Peyer's patch (tissue), 4 donors: ENCODE measurements at regions not wholly inside any gene's neighbourhood (a gene's known extent, or its start where the extent isn't known, plus 50 kb on each side); places are given as distances from the start of the nearest gene placed in this dataset.

Experiments used
- DNase-seq, 3 donors: peaks; one replicate each; pipeline ENCODE4 v3.0.0-alpha.2; 2017 to 2019
- H3K27ac ChIP-seq, 4 donors: fragments of 200-600 bp; sonication (generic); one replicate each; pipeline ENCODE4 v1.5.1; 2016 to 2019
- H3K27me3 ChIP-seq, 2 donors: fragments of 200-600 bp; sonication (generic); one replicate each; pipeline ENCODE4 v1.5.1; 2019
- H3K36me3 ChIP-seq, 3 donors: fragments of 200-600 bp; sonication (generic); one replicate each; pipeline ENCODE4 v1.5.1; 2016 to 2019
- H3K4me1 ChIP-seq, 4 donors: fragments of 200-600 bp; sonication (generic); one replicate each; pipeline ENCODE4 v1.5.1; 2016 to 2019
- H3K4me3 ChIP-seq, 4 donors: fragments of 200-600 bp; sonication (generic); 1 replicate in 3 of 4; 2 replicates in 1 of 4; pipeline ENCODE4 v1.5.1; 2016 to 2019; ENCODE audit warnings: mild to moderate bottlenecking in 1 of 4
- H3K9me3 ChIP-seq, 4 donors: fragments of 200-600 bp; sonication (generic); one replicate each; pipeline ENCODE4 v1.5.1; 2016 to 2019; ENCODE audit warnings: mild to moderate bottlenecking in 1 of 4
- POLR2A ChIP-seq, 2 donors: fragments of 450-650 bp; IDR thresholded peaks; one replicate each; pipeline ENCODE4 v1.5.1; 2017; ENCODE audit warnings: antibody characterized with exemption in 2 of 2, mild to moderate bottlenecking in 2 of 2, moderate library complexity in 2 of 2
- TF ChIP-seq, protein P1 (sequence below), 6 experiments: fragments of 450-650 bp in 4 of 6; fragments of 200-600 bp in 2 of 6; sonication (generic) in 1 of 6; IDR thresholded peaks; one replicate each; pipeline ENCODE4 v1.5.1; 2017 to 2019; ENCODE audit warnings: antibody characterized with exemption in 6 of 6, mild to moderate bottlenecking in 3 of 6, moderate library complexity in 1 of 6

DNA sequence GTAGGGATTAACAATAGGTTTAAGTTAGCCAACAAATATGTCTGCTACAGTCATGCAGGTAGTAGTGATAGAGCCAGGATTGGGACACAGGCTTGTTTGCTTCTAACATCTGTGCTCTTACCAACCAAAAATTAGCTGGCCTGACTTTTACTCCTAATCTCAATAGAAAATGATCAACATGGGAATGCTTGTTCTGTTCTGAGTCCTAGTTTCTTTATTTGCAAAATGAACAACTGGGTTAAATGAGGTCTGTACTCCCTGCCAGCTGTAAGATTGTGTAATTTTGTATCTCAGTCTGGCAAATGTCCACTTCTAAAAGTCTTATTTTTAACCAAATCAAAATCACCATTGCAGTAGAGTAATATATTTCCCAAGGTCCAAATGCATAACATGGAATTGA is 216.8 kb downstream of the NMUR2 start:
- Histone ChIP-seq H3K27me3 (no peaks in the 10 kb centered on the region), H3K36me3 (no peaks in the 10 kb centered on the region), H3K4me3 (no peak overlapping the region), H3K4me1 (no peaks in the 10 kb centered on the region), H3K27ac (no peak overlapping the region), H3K9me3 (no peaks in the 10 kb centered on the region)
- no peak for DNase-seq
- TF ChIP-seq POLR2A (IDR thresholded peaks at IDR 0.05): no peak
- TF ChIP-seq, protein P1, sequence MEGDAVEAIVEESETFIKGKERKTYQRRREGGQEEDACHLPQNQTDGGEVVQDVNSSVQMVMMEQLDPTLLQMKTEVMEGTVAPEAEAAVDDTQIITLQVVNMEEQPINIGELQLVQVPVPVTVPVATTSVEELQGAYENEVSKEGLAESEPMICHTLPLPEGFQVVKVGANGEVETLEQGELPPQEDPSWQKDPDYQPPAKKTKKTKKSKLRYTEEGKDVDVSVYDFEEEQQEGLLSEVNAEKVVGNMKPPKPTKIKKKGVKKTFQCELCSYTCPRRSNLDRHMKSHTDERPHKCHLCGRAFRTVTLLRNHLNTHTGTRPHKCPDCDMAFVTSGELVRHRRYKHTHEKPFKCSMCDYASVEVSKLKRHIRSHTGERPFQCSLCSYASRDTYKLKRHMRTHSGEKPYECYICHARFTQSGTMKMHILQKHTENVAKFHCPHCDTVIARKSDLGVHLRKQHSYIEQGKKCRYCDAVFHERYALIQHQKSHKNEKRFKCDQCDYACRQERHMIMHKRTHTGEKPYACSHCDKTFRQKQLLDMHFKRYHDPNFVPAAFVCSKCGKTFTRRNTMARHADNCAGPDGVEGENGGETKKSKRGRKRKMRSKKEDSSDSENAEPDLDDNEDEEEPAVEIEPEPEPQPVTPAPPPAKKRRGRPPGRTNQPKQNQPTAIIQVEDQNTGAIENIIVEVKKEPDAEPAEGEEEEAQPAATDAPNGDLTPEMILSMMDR (IDR thresholded peaks at IDR 0.05): no peak

GRCh38 chr5:152187668-152188067 is 217.4 kb downstream of the NMUR2 start:
- no peak for DNase-seq
- H3K27me3 ChIP-seq: no peaks in the 10 kb centered on the region
- H3K9me3 ChIP-seq: no peaks in the 10 kb centered on the region
- H3K36me3 ChIP-seq: no peaks in the 10 kb centered on the region
- TF ChIP-seq, protein P1 (IDR thresholded peaks at IDR 0.05): no peak
- no peak for TF ChIP-seq POLR2A (IDR thresholded peaks at IDR 0.05)
- H3K27ac ChIP-seq: no peak overlapping the region
- H3K4me3 ChIP-seq: no peak overlapping the region
- H3K4me1 ChIP-seq: no peaks in the 10 kb centered on the region

DNA sequence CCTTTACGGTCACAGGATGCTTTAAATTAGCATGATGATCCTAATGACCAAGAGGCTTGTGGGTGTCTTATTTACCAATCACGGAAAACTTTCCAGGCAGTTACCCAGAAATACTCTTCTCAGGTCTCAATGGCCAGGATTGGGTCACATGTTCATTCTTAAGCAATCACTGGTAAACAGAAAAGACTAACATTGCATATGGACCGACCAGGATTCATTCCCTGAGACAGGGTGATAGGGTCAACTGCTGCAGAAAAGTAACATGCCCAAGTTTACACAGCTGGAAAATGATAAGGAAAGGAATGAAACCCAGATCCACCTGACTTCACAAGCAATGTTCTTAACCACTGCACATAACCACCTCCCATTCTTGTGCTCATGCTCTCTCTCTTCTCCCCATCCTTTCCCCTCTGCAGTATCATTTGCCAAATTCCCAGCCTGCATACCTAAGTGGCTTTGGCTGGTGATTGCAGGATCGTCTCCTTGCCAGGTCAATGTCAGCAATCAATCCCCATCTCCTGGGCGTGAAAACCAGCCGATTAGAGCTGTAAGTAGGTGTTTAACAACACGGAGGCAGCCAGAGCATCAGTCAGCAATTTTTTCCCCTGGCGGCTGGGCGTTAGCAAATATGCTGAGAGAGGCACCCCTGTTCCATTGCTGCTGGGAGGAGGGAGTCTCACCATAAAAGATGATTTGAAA is 219.4 kb downstream of the NMUR2 start:
- DNase-seq: no peak
- TF ChIP-seq, protein P1 (IDR thresholded peaks at IDR 0.05): no peak
- no peak for TF ChIP-seq POLR2A (IDR thresholded peaks at IDR 0.05)
- H3K27ac ChIP-seq: no peak overlapping the region

DNA sequence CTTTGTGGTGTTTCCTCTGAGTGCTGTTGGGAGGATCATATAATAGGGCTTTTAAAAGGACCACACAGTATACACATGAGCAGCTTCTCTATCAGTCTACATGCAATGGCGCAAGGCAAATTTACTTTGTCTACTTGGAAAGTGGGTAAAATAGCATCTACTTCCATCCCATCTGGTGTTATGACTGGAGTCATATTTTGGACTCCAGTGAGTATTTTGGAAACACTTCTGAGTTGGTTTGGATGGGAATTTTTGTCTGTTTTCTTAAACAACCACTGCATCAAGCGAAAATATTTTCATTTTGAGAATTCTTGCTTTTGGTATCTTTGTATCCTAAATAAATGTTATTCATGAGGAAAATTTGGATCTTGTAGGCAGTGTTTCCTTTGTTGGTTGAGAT is 220.8 kb downstream of the NMUR2 start:
- H3K27me3 ChIP-seq: no peaks in the 10 kb centered on the region
- DNase-seq: no peak
- H3K9me3 ChIP-seq: peaks cover 0 to 2% (median 0%) of the 10 kb centered on the region in 4 donors
- H3K36me3 ChIP-seq: no peaks in the 10 kb centered on the region
- no peak overlapping the region for H3K4me3 ChIP-seq
- H3K4me1 ChIP-seq: no peaks in the 10 kb centered on the region
- H3K27ac ChIP-seq: no peak overlapping the region
- TF ChIP-seq POLR2A (IDR thresholded peaks at IDR 0.05): no peak
- TF ChIP-seq, protein P1 (IDR thresholded peaks at IDR 0.05): no peak

More for the DNA sequence above, 219.4 kb downstream of the NMUR2 start:
- Histone ChIP-seq H3K27me3 (no peaks in the 10 kb centered on the region), H3K4me1 (no peaks in the 10 kb centered on the region), H3K9me3 (no peaks in the 10 kb centered on the region), H3K36me3 (no peaks in the 10 kb centered on the region), H3K4me3 (no peak overlapping the region)

GRCh38 chr5:152181461-152181860 is 223.6 kb downstream of the NMUR2 start:
- peaks cover 0 to 2% (median 0%) of the 10 kb centered on the region in 4 donors for H3K9me3 ChIP-seq
- no peak overlapping the region for H3K4me3 ChIP-seq
- no peak for TF ChIP-seq POLR2A (IDR thresholded peaks at IDR 0.05)
- TF ChIP-seq, protein P1 (IDR thresholded peaks at IDR 0.05): no peak

More at GRCh38 chr5:152181461-152181860, 223.6 kb downstream of the NMUR2 start:
- Histone ChIP-seq H3K4me1 (no peaks in the 10 kb centered on the region), H3K36me3 (no peaks in the 10 kb centered on the region), H3K27ac (no peak overlapping the region), H3K27me3 (no peaks in the 10 kb centered on the region)
- no peak for DNase-seq
